Stimulated activated naive B cell treated with anti-CD40 and anti-IgM and Interleukin-4, amounts not matched to agents 10 μg/mL and 1 μg/mL and 100 μg/mL, for 72 hours (primary cell): ENCODE measurements at regions not wholly inside any gene's neighbourhood (a gene's known extent, or its start where the extent isn't known, plus 50 kb on each side); places are given as distances from the start of the nearest gene placed in this dataset.

Experiments used
- ATAC-seq, 2 donors: fragments of 150-1000 bp; cut with Tn5 transposase; replicated peaks; 2 replicates each; pipeline ENCODE4 v1.10.0; 2021; ENCODE audit warnings: moderate library complexity in 1 of 2
- DNase-seq: peaks from one replicate; pipeline ENCODE4 v3.0.0; 2021
- H3K27ac Mint-ChIP-seq: one replicate; pipeline ENCODE4 v1.8.0; 2022; ENCODE audit warnings: mild to moderate bottlenecking, mixed read lengths
- H3K27me3 Mint-ChIP-seq, 2 donors: one replicate each; pipeline ENCODE4 v1.8.0; 2022; ENCODE audit warnings: mixed read lengths in 2 of 2
- H3K36me3 Mint-ChIP-seq, 2 donors: one replicate each; pipeline ENCODE4 v1.8.0; 2022; ENCODE audit warnings: mixed read lengths in 2 of 2, mild to moderate bottlenecking in 1 of 2
- H3K4me1 Mint-ChIP-seq, 2 donors: one replicate each; pipeline ENCODE4 v1.8.0; 2022; ENCODE audit warnings: mixed read lengths in 2 of 2, mild to moderate bottlenecking in 1 of 2
- H3K4me3 Mint-ChIP-seq, 2 donors: one replicate each; pipeline ENCODE4 v1.8.0; 2022; ENCODE audit warnings: mild to moderate bottlenecking in 2 of 2, mixed read lengths in 2 of 2, moderate library complexity in 1 of 2
- H3K9me3 Mint-ChIP-seq, 2 donors: one replicate each; pipeline ENCODE4 v1.8.0; 2022; ENCODE audit warnings: mixed read lengths in 2 of 2, mild to moderate bottlenecking in 1 of 2

GRCh38 chr1:115465802-115466363 lies 127.8 kb upstream of the NGF start:
- Mint-ChIP-seq H3K4me3 (no peak overlapping the region), H3K4me1 (peaks cover 4 to 9% of the 10 kb centered on the region in 2 donors), H3K9me3 (no peaks in the 10 kb centered on the region), H3K27ac (no peak overlapping the region), H3K36me3 (no peaks in the 10 kb centered on the region), H3K27me3 (no peaks in the 10 kb centered on the region)
- no peak for DNase-seq
- ATAC-seq: no peak

GRCh38 chr1:115463347-115463746 lies 125.3 kb upstream of the NGF start:
- ATAC-seq: no peak
- no peaks in the 10 kb centered on the region for H3K36me3 Mint-ChIP-seq

GRCh38 chr1:115462566-115463076 lies 124.6 kb upstream of the NGF start:
- Mint-ChIP-seq H3K27me3 (no peaks in the 10 kb centered on the region), H3K4me3 (no peak overlapping the region), H3K36me3 (no peaks in the 10 kb centered on the region), H3K4me1 (no peaks in the 10 kb centered on the region), H3K9me3 (no peaks in the 10 kb centered on the region), H3K27ac (no peak overlapping the region)
- no peak for ATAC-seq
- no peak for DNase-seq

More at GRCh38 chr1:115463347-115463746, 125.3 kb upstream of the NGF start:
- H3K4me1 Mint-ChIP-seq: no peaks in the 10 kb centered on the region
- DNase-seq: no peak
- H3K9me3 Mint-ChIP-seq: no peaks in the 10 kb centered on the region
- no peak overlapping the region for H3K4me3 Mint-ChIP-seq
- no peak overlapping the region for H3K27ac Mint-ChIP-seq
- H3K27me3 Mint-ChIP-seq: no peaks in the 10 kb centered on the region

- Mint-ChIP-seq H3K4me3 (no peak overlapping the region), H3K27ac (no peak overlapping the region), H3K4me1 (no peaks in the 10 kb centered on the region), H3K9me3 (no peaks in the 10 kb centered on the region), H3K36me3 (no peaks in the 10 kb centered on the region), H3K27me3 (no peaks in the 10 kb centered on the region)
- DNase-seq (no peak), ATAC-seq (no peak)
Observed at GRCh38 chr1:115461526-115461925, 123.5 kb upstream of the NGF start.

GRCh38 chr1:115459161-115459560 lies 121.1 kb upstream of the NGF start:
- no peaks in the 10 kb centered on the region for H3K9me3 Mint-ChIP-seq
- no peaks in the 10 kb centered on the region for H3K36me3 Mint-ChIP-seq
- no peak overlapping the region for H3K4me3 Mint-ChIP-seq
- no peak for ATAC-seq
- H3K27ac Mint-ChIP-seq: no peak overlapping the region
- H3K27me3 Mint-ChIP-seq: peaks cover 0 to 4% of the 10 kb centered on the region in 2 donors
- no peaks in the 10 kb centered on the region for H3K4me1 Mint-ChIP-seq
- no peak for DNase-seq

GRCh38 chr1:115458426-115459114 lies 120.5 kb upstream of the NGF start:
- DNase-seq: no peak
- Mint-ChIP-seq H3K36me3 (no peaks in the 10 kb centered on the region), H3K27ac (no peak overlapping the region), H3K9me3 (no peaks in the 10 kb centered on the region), H3K4me1 (no peaks in the 10 kb centered on the region), H3K27me3 (peaks cover 0 to 4% of the 10 kb centered on the region in 2 donors), H3K4me3 (no peak overlapping the region)
- no peak for ATAC-seq

- ATAC-seq (no peak), DNase-seq (no peak)
- Mint-ChIP-seq H3K27ac (no peak overlapping the region), H3K36me3 (no peaks in the 10 kb centered on the region), H3K27me3 (peaks cover 0 to 4% of the 10 kb centered on the region in 2 donors), H3K9me3 (no peaks in the 10 kb centered on the region), H3K4me3 (no peak overlapping the region), H3K4me1 (no peaks in the 10 kb centered on the region)
Observed at GRCh38 chr1:115457289-115457688, 119.2 kb upstream of the NGF start.

GRCh38 chr1:115456441-115456961 lies 118.5 kb upstream of the NGF start:
- Mint-ChIP-seq H3K36me3 (no peaks in the 10 kb centered on the region), H3K27me3 (peaks cover 0 to 4% of the 10 kb centered on the region in 2 donors), H3K4me1 (no peaks in the 10 kb centered on the region), H3K4me3 (no peak overlapping the region), H3K27ac (no peak overlapping the region), H3K9me3 (no peaks in the 10 kb centered on the region)
- DNase-seq (no peak), ATAC-seq (no peak)

GRCh38 chr1:115454837-115455511 lies 116.9 kb upstream of the NGF start:
- Mint-ChIP-seq H3K27ac (no peak overlapping the region), H3K4me1 (no peaks in the 10 kb centered on the region)
- DNase-seq: no peak

GRCh38 chr1:115453666-115454065 lies 115.6 kb upstream of the NGF start:
- no peak overlapping the region for H3K27ac Mint-ChIP-seq
- H3K36me3 Mint-ChIP-seq: no peaks in the 10 kb centered on the region
- no peak overlapping the region for H3K4me3 Mint-ChIP-seq
- ATAC-seq (no peak), DNase-seq (no peak)
- no peaks in the 10 kb centered on the region for H3K4me1 Mint-ChIP-seq
- no peaks in the 10 kb centered on the region for H3K9me3 Mint-ChIP-seq
- peaks cover 0 to 4% of the 10 kb centered on the region in 2 donors for H3K27me3 Mint-ChIP-seq

More at GRCh38 chr1:115454837-115455511, 116.9 kb upstream of the NGF start:
- Mint-ChIP-seq H3K27me3 (peaks cover 0 to 4% of the 10 kb centered on the region in 2 donors), H3K36me3 (no peaks in the 10 kb centered on the region), H3K4me3 (no peak overlapping the region), H3K9me3 (no peaks in the 10 kb centered on the region)
- ATAC-seq: no peak

- no peak overlapping the region for H3K27ac Mint-ChIP-seq
- H3K9me3 Mint-ChIP-seq: no peaks in the 10 kb centered on the region
- peaks cover 0 to 4% of the 10 kb centered on the region in 2 donors for H3K27me3 Mint-ChIP-seq
- no peak for DNase-seq
- no peak for ATAC-seq
- no peaks in the 10 kb centered on the region for H3K36me3 Mint-ChIP-seq
- no peak overlapping the region for H3K4me3 Mint-ChIP-seq
- no peaks in the 10 kb centered on the region for H3K4me1 Mint-ChIP-seq
Observed at GRCh38 chr1:115452600-115453329, 114.7 kb upstream of the NGF start.

GRCh38 chr1:115450501-115451040 lies 112.5 kb upstream of the NGF start:
- no peak for DNase-seq
- no peak for ATAC-seq
- H3K9me3 Mint-ChIP-seq: no peaks in the 10 kb centered on the region
- H3K4me1 Mint-ChIP-seq: no peaks in the 10 kb centered on the region
- peaks cover 0 to 7% of the 10 kb centered on the region in 2 donors for H3K27me3 Mint-ChIP-seq
- no peaks in the 10 kb centered on the region for H3K36me3 Mint-ChIP-seq
- no peak overlapping the region for H3K4me3 Mint-ChIP-seq
- H3K27ac Mint-ChIP-seq: peak overlapping the region; percentile 40

- no peaks in the 10 kb centered on the region for H3K4me1 Mint-ChIP-seq
- no peak overlapping the region for H3K27ac Mint-ChIP-seq
- H3K27me3 Mint-ChIP-seq: peaks cover 0 to 3% of the 10 kb centered on the region in 2 donors
- no peak for DNase-seq
- ATAC-seq: no peak
- H3K36me3 Mint-ChIP-seq: no peaks in the 10 kb centered on the region
- no peaks in the 10 kb centered on the region for H3K9me3 Mint-ChIP-seq
- no peak overlapping the region for H3K4me3 Mint-ChIP-seq
Observed at GRCh38 chr1:115448282-115449044, 110.4 kb upstream of the NGF start.
